HepG2 (cell line): ENCODE measurements at regions not wholly inside any gene's neighbourhood (a gene's known extent, or its start where the extent isn't known, plus 50 kb on each side); places are given as distances from the start of the nearest gene placed in this dataset.

Source experiments
- CSRNP1 ChIP-seq: sonication (generic); formaldehyde crosslinking; IDR thresholded peaks from 2 replicates; pipeline ENCODE4 v1.8.1; 2023; ENCODE audit warnings: mild to moderate bottlenecking, missing genetic modification reagents
- FOXP1 ChIP-seq, 2 experiments: fragments of 450-650 bp in 1 of 2; IDR thresholded peaks; 2 replicates each; pipeline ENCODE4 v1.6.1; 2017 to 2018; ENCODE audit warnings: antibody characterized with exemption in 1 of 2
- GRHL1 ChIP-seq: sonication (generic); formaldehyde crosslinking; conservative IDR thresholded peaks from 2 replicates; pipeline ENCODE4 v1.8.0; 2022; ENCODE audit warnings: missing genetic modification reagents
- HDAC2 ChIP-seq: sonication (generic); formaldehyde crosslinking; IDR thresholded peaks from 2 replicates; pipeline ENCODE4 v1.4.0; 2020; ENCODE audit warnings: missing genetic modification reagents
- HNRNPH1 ChIP-seq: fragments of 200-400 bp; formaldehyde crosslinking; optimal IDR thresholded peaks from 2 replicates; pipeline ENCODE3; 2017; ENCODE audit warnings: mild to moderate bottlenecking, low read depth, low read length
- KDM2A ChIP-seq: sonication (generic); formaldehyde crosslinking; IDR thresholded peaks from 2 replicates; pipeline ENCODE4 v1.4.0; 2020; ENCODE audit warnings: low read depth, missing genetic modification reagents, borderline replicate concordance
- KDM5B ChIP-seq: sonication (generic); formaldehyde crosslinking; IDR thresholded peaks from 2 replicates; pipeline ENCODE4 v1.4.0; 2020; ENCODE audit warnings: missing genetic modification reagents, mild to moderate bottlenecking, borderline replicate concordance
- NFE2L1 ChIP-seq: sonication (generic); formaldehyde crosslinking; IDR thresholded peaks from 2 replicates; pipeline ENCODE4 v1.4.0; 2020; ENCODE audit warnings: missing genetic modification reagents, mild to moderate bottlenecking, borderline replicate concordance
- POGZ ChIP-seq: sonication (generic); formaldehyde crosslinking; IDR thresholded peaks from 2 replicates; pipeline ENCODE4 v1.4.0; 2020; ENCODE audit warnings: mild to moderate bottlenecking, missing genetic modification reagents
- PRDM15 ChIP-seq: sonication (generic); formaldehyde crosslinking; IDR thresholded peaks from 2 replicates; pipeline ENCODE4 v1.4.0; 2020; ENCODE audit warnings: missing genetic modification reagents
- RNF2 ChIP-seq: fragments of 450-650 bp; conservative IDR thresholded peaks from 2 replicates; pipeline ENCODE4 v1.6.1; 2016; ENCODE audit warnings: low read depth
- YY1 ChIP-seq: IDR thresholded peaks from 2 replicates; pipeline ENCODE4 v1.6.1; 2011; ENCODE audit warnings: low read length, low read depth, moderate library complexity, mild to moderate bottlenecking; ENCODE audit not compliant: insufficient read depth, insufficient replicate concordance
- ZBTB1 ChIP-seq: sonication (generic); formaldehyde crosslinking; IDR thresholded peaks from 2 replicates; pipeline ENCODE4 v1.4.0; 2020; ENCODE audit warnings: missing genetic modification reagents, borderline replicate concordance
- ZFP36L2 ChIP-seq: sonication (generic); formaldehyde crosslinking; IDR thresholded peaks from 2 replicates; pipeline ENCODE4 v1.4.0; 2020; ENCODE audit warnings: missing genetic modification reagents
- ZNF530 ChIP-seq: sonication (generic); formaldehyde crosslinking; IDR thresholded peaks from 2 replicates; pipeline ENCODE4 v1.5.0; 2020; ENCODE audit warnings: low read depth, mild to moderate bottlenecking, missing genetic modification reagents
- ZNF775 ChIP-seq: sonication (generic); formaldehyde crosslinking; IDR thresholded peaks from 2 replicates; pipeline ENCODE4 v1.4.0; 2020; ENCODE audit warnings: missing genetic modification reagents, mild to moderate bottlenecking, moderate library complexity, borderline replicate concordance
- TF ChIP-seq, protein P1 (sequence below): sonication (generic); formaldehyde crosslinking; IDR thresholded peaks from 2 replicates; pipeline ENCODE4 v1.8.0; 2022; ENCODE audit warnings: mild to moderate bottlenecking, missing genetic modification reagents
- TF ChIP-seq, protein P2 (sequence below): sonication (generic); formaldehyde crosslinking; IDR thresholded peaks from 2 replicates; pipeline ENCODE4 v1.5.0; 2020; ENCODE audit warnings: mild to moderate bottlenecking, missing genetic modification reagents, borderline replicate concordance

GRCh38 chr11:10933455-10934292 is 75.8 kb upstream of the ZBED5 start (continued):
- TF ChIP-seq GRHL1 (CRISPR knock-in tag): no peak
- TF ChIP-seq, protein P1, sequence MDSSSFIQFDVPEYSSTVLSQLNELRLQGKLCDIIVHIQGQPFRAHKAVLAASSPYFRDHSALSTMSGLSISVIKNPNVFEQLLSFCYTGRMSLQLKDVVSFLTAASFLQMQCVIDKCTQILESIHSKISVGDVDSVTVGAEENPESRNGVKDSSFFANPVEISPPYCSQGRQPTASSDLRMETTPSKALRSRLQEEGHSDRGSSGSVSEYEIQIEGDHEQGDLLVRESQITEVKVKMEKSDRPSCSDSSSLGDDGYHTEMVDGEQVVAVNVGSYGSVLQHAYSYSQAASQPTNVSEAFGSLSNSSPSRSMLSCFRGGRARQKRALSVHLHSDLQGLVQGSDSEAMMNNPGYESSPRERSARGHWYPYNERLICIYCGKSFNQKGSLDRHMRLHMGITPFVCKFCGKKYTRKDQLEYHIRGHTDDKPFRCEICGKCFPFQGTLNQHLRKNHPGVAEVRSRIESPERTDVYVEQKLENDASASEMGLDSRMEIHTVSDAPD (CRISPR knock-in tag): no peak
- no peak for TF ChIP-seq ZBTB1 (CRISPR knock-in tag)
- no peak for TF ChIP-seq ZNF530 (CRISPR knock-in tag)
- TF ChIP-seq KDM5B (CRISPR knock-in tag): no peak
- TF ChIP-seq CSRNP1 (CRISPR knock-in tag): no peak
- no peak for TF ChIP-seq ZFP36L2 (CRISPR knock-in tag)
- no peak for TF ChIP-seq HDAC2
- TF ChIP-seq HNRNPH1: no peak
- TF ChIP-seq PRDM15 (CRISPR knock-in tag): peak; percentile 87
- TF ChIP-seq FOXP1 (IDR thresholded peaks at IDR 0.05): no peak
- no peak for TF ChIP-seq FOXP1 (CRISPR knock-in tag; IDR thresholded peaks at IDR 0.05)
- TF ChIP-seq, protein P2, sequence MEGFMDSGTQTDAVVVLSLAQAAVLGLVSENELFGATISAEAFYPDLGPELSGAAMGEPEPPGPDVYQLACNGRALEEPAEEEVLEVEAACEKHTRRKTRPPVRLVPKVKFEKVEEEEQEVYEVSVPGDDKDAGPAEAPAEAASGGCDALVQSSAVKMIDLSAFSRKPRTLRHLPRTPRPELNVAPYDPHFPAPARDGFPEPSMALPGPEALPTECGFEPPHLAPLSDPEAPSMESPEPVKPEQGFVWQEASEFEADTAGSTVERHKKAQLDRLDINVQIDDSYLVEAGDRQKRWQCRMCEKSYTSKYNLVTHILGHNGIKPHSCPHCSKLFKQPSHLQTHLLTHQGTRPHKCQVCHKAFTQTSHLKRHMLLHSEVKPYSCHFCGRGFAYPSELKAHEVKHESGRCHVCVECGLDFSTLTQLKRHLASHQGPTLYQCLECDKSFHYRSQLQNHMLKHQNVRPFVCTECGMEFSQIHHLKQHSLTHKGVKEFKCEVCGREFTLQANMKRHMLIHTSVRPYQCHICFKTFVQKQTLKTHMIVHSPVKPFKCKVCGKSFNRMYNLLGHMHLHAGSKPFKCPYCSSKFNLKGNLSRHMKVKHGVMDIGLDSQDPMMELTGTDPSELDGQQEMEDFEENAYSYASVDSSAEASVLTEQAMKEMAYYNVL (CRISPR knock-in tag): no peak
- no peak for TF ChIP-seq YY1
- no peak for TF ChIP-seq ZNF775 (CRISPR knock-in tag)
- TF ChIP-seq NFE2L1 (CRISPR knock-in tag): no peak
- peak; percentile 62; the same call in 1 of the 2 replicates for TF ChIP-seq RNF2
- TF ChIP-seq POGZ (CRISPR knock-in tag): no peak
- peak; percentile 42; the same call in 1 of the 2 replicates for TF ChIP-seq KDM2A (CRISPR knock-in tag)
